ENCODE measurements at regions not wholly inside any gene's neighbourhood (a gene's known extent, or its start where the extent isn't known, plus 50 kb on each side); places are given as distances from the start of the nearest gene placed in this dataset.

- Histone ChIP-seq H3K9me3 (replicated peaks; ENCODE audit: control insufficient read depth, insufficient read depth, low read length) (no peaks in the 10 kb centered on the region), H3K9me1 (replicated peaks; ENCODE audit: control insufficient read depth, extremely low read depth, insufficient read depth, low read length) (no peaks in the 10 kb centered on the region), H3K27me3 (ENCODE audit: control insufficient read depth in 2 of 2, insufficient read depth in 2 of 2, low read length in 2 of 2) (peaks cover 3 to 6% of the 10 kb centered on the region in 2 experiments), H3K4me3 (replicated peaks in 1 of 3; ENCODE audit: insufficient read depth in 1 of 3, low read depth in 1 of 3, low read length in 3 of 3) (no peak overlapping the region), H2AFZ (ENCODE audit: low read depth, low read length) (no peak overlapping the region), H3K27ac (ENCODE audit: insufficient read depth, low read depth, low read length) (no peak overlapping the region), H4K20me1 (replicated peaks; ENCODE audit: control insufficient read depth, extremely low read depth, insufficient read depth, low read length) (no peaks in the 10 kb centered on the region), H3K79me2 (ENCODE audit: control insufficient read depth, insufficient read depth, low read length) (no peaks in the 10 kb centered on the region), H3K36me3 (ENCODE audit: control insufficient read depth in 2 of 2, extremely low read depth in 1 of 2, insufficient read depth in 2 of 2, low read length in 2 of 2) (no peaks in the 10 kb centered on the region), H3K4me1 (ENCODE audit: control insufficient read depth, extremely low read depth, insufficient read depth, low read length) (no peaks in the 10 kb centered on the region), H3K4me2 (ENCODE audit: insufficient read depth, low read length) (no peak overlapping the region), H3K9ac (replicated peaks; ENCODE audit: extremely low read depth, insufficient read depth, low read length) (no peak overlapping the region)
- FAIRE-seq: no peak
- dilution Hi-C loops (cut with MboI; ENCODE audit: extremely low pct_ligation_motif_present, low sequenced_read_pairs): no loop called here
- intact Hi-C loops (cut with micrococcal nuclease): no loop called here
- ChIA-PET CTCF (interaction anchor here (1.5 kb wide), 1 partner anchor 11 kb away, joined by 3 read pairs; no protein-coding TSS in a partner anchor), POLR2A (no interaction called here)
- DNase-seq (ENCODE audit: low read depth, low spot score): no peak
- TF ChIP-seq GATA2 (IDR thresholded peaks at IDR 0.05; ENCODE audit: insufficient read depth, insufficient read length, low read depth, low read length) (no peak), MAX (IDR thresholded peaks at IDR 0.05; ENCODE audit: insufficient read depth, insufficient read length) (no peak), EZH2 (IDR thresholded peaks at IDR 0.05; ENCODE audit: borderline replicate concordance, low read depth, low read length, severe bottlenecking) (no peak), MYC (IDR thresholded peaks at IDR 0.05; ENCODE audit: low read depth, low read length) (no peak), JUN (IDR thresholded peaks at IDR 0.05; ENCODE audit: borderline replicate concordance, insufficient read depth, insufficient read length, low read depth) (no peak), POLR2A (IDR thresholded peaks at IDR 0.05; ENCODE audit: low read depth, low read length) (no peak), POLR2AphosphoS5 (IDR thresholded peaks at IDR 0.05; ENCODE audit: insufficient read depth, low read depth, low read length) (no peak), FOS (IDR thresholded peaks at IDR 0.05; ENCODE audit: borderline replicate concordance, insufficient read depth, low read length) (no peak), CTCF (IDR thresholded peaks at IDR 0.05; ENCODE audit: extremely low read depth in 1 of 2, insufficient read depth in 1 of 2, low read depth in 1 of 2, low read length in 2 of 2) (no peak)
- no TSS peak for BruUV-seq (replicated peaks)
Observed at GRCh38 chr4:1523033-1523432, 116.8 kb upstream of the NKX1-1 start.

Measured in endothelial cell of umbilical vein (primary cell).